HEK293T (cell line): ENCODE measurements at regions not wholly inside any gene's neighbourhood (a gene's known extent, or its start where the extent isn't known, plus 50 kb on each side); places are given as distances from the start of the nearest gene placed in this dataset.

ENCODE experiments used
- CTCF ChIA-PET: fragments of 350-600 bp; formaldehyde crosslinking; extraction: SDS; loops from one replicate; lab custom pipeline; 2021; ENCODE audit warnings: antibody characterized with exemption, inconsistent platforms; lab: Yijun Ruan, JAX
- POLR2A ChIA-PET: fragments of 350-600 bp; formaldehyde crosslinking; extraction: SDS; loops from one replicate; lab custom pipeline; 2020; ENCODE audit warnings: antibody characterized with exemption, inconsistent platforms; lab: Yijun Ruan, JAX
- DNase-seq: peaks from one replicate; pipeline ENCODE4 v3.0.0; 2012; ENCODE audit warnings: mixed read lengths; ENCODE audit errors: extremely low spot score
- ARNT ChIP-seq: fragments of 450-650 bp; IDR thresholded peaks from 2 replicates; pipeline ENCODE4 v1.6.1; 2017; ENCODE audit warnings: mild to moderate bottlenecking
- BHLHE40 ChIP-seq: fragments of 450-650 bp; IDR thresholded peaks from 2 replicates; pipeline ENCODE4 v1.6.1; 2016; ENCODE audit warnings: mild to moderate bottlenecking, moderate library complexity, borderline replicate concordance
- CTBP1 ChIP-seq: fragments of 450-650 bp; IDR thresholded peaks from 2 replicates; pipeline ENCODE4 v1.6.1; 2016; ENCODE audit warnings: borderline replicate concordance
- ELF4 ChIP-seq: fragments of 450-650 bp; IDR thresholded peaks from 2 replicates; pipeline ENCODE4 v1.6.1; 2017; ENCODE audit warnings: antibody characterized with exemption
- FOXA1 ChIP-seq: fragments of 450-650 bp; IDR thresholded peaks from 2 replicates; pipeline ENCODE4 v1.6.1; 2016; ENCODE audit warnings: mild to moderate bottlenecking
- FOXK2 ChIP-seq: fragments of 450-650 bp; IDR thresholded peaks from 2 replicates; pipeline ENCODE4 v1.6.1; 2016; ENCODE audit warnings: mild to moderate bottlenecking
- FOXM1 ChIP-seq: fragments of 450-650 bp; IDR thresholded peaks from 2 replicates; pipeline ENCODE4 v1.6.1; 2017; ENCODE audit warnings: mild to moderate bottlenecking, borderline replicate concordance
- HDGF ChIP-seq: fragments of 450-650 bp; IDR thresholded peaks from 2 replicates; pipeline ENCODE4 v1.6.1; 2017; ENCODE audit warnings: antibody characterized with exemption, borderline replicate concordance
- L3MBTL2 ChIP-seq: fragments of 450-650 bp; conservative IDR thresholded peaks from 2 replicates; pipeline ENCODE4 v1.6.1; 2016; ENCODE audit warnings: mild to moderate bottlenecking
- LEF1 ChIP-seq: fragments of 450-650 bp; IDR thresholded peaks from 2 replicates; pipeline ENCODE4 v1.6.1; 2017; ENCODE audit warnings: mild to moderate bottlenecking, borderline replicate concordance
- NFRKB ChIP-seq: fragments of 450-650 bp; IDR thresholded peaks from 2 replicates; pipeline ENCODE4 v1.6.1; 2016; ENCODE audit warnings: mild to moderate bottlenecking, moderate library complexity
- PKNOX1 ChIP-seq: fragments of 450-650 bp; IDR thresholded peaks from 2 replicates; pipeline ENCODE4 v1.6.1; 2016
- SP1 ChIP-seq: fragments of 450-650 bp; IDR thresholded peaks from 2 replicates; pipeline ENCODE4 v1.6.1; 2017
- SUZ12 ChIP-seq: fragments of 450-650 bp; IDR thresholded peaks from 2 replicates; pipeline ENCODE4 v1.6.1; 2016; ENCODE audit warnings: mild to moderate bottlenecking
- TARDBP ChIP-seq: fragments of 450-650 bp; IDR thresholded peaks from 2 replicates; pipeline ENCODE4 v1.6.1; 2016
- ZNF384 ChIP-seq: fragments of 450-650 bp; IDR thresholded peaks from 2 replicates; pipeline ENCODE4 v1.6.1; 2016

DNA sequence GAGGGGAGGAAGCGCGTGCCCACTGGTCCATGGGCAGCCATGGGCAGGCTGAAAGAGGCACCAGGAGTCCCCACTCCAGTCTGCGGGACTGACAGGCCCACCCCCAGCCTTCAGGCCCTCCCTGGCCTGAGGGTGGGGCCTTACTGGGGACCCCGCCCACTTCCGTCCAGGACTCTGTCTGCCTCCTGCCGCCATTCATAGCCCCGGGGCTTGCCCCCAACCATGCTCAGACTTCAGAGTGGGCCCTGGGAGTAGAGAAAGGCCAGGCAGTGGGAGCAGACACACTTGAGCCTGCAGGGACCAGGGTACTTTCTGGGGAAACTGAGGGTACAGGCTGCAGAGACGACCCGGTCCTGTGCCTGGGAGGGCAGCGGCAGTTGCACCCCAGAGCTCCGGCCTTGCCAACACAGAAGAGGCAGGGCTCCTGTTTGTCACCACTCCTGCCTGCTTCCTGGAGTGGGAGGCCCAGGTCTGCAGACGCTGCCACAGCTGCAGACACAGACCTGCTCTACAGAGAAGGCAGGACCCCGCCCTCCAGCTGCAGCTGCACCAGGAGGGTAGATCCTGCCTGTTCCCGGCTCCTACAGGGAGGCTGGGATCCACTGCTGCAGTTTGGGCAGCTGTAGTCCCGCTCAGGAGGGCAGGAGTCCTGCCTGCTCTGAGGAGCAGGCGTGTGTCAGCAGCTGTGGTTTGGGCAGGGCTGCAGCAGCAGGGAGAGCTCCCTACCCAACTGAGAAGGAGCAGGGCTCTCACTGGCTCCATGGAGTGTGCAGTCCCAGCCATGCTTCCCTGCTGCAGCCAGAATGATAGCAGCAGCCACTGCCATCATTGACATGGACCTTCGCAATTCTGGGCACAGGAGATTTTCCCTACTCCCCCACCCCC lies 387.9 kb upstream of the ANO3 start:
- ChIA-PET CTCF (no interaction called here), POLR2A (no interaction called here)
- TF ChIP-seq PKNOX1 (no peak), FOXM1 (no peak), ZNF384 (no peak), FOXK2 (no peak), LEF1 (no peak), CTBP1 (no peak), BHLHE40 (no peak), TARDBP (no peak)
- no peak for DNase-seq

- TF ChIP-seq FOXK2: no peak
- TF ChIP-seq CTBP1: no peak
- TF ChIP-seq FOXM1: no peak
- no peak for TF ChIP-seq ARNT
- TF ChIP-seq TARDBP: no peak
- no peak for TF ChIP-seq LEF1
- no peak for TF ChIP-seq FOXA1
- no peak for TF ChIP-seq HDGF
- no peak for DNase-seq
- ChIA-PET POLR2A (no interaction called here), CTCF (no interaction called here)
These were observed 382.0 kb upstream of the ANO3 start for GRCh38 chr11:25949918-25950317.

DNA sequence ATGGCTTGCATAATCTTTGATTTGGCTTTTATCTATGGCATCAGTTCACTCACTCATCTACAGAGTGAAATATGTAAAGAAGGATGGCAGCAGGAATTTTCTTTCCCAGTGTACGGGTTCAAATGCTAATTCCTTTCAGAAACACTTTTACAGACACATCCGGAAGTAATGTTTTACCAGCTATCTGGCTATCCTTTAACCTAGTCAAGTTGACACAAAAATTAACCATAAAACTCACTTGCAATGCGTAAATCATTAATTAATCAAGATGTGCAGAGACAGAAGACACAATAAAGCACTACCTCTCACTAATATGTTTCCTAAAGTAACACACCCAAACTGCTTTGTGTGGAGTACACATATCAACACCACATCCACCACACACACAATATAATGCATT lies 378.9 kb upstream of the ANO3 start:
- TF ChIP-seq ARNT (no peak), TARDBP (no peak), FOXA1 (no peak), FOXM1 (no peak), PKNOX1 (no peak), ZNF384 (no peak), HDGF (no peak), L3MBTL2 (no peak), BHLHE40 (no peak), ELF4 (no peak), CTBP1 (no peak), NFRKB (no peak), SUZ12 (no peak), FOXK2 (no peak), SP1 (no peak), LEF1 (no peak)
- DNase-seq: no peak
- CTCF ChIA-PET: no interaction called here
- POLR2A ChIA-PET: no interaction called here

DNA sequence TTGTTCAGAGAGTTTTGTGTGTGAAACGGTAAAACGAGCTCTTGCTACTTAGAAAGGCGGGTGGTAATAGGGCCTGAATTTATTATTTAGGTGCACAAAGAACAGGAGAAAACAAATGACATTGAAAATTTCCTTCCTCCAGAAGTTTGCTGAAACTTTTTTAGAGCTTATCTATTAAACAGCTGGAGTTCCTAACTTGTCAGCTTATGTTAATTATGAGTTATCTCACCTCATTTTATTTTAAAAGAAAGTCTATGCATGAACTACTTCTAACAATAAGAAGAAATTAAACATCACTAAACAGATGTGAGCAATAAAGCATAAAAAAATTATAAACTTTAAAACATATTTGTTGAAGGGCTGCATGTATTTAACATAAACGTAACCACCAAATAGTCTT lies 373.9 kb upstream of the ANO3 start:
- CTCF ChIA-PET: no interaction called here
- no peak for TF ChIP-seq PKNOX1
- no peak for TF ChIP-seq SUZ12
- no peak for TF ChIP-seq CTBP1
- TF ChIP-seq SP1: no peak
- no peak for TF ChIP-seq BHLHE40
- no peak for TF ChIP-seq L3MBTL2
- no peak for TF ChIP-seq NFRKB
- no peak for TF ChIP-seq ELF4
- TF ChIP-seq LEF1: no peak
- no peak for TF ChIP-seq ARNT
- TF ChIP-seq FOXK2: no peak
- TF ChIP-seq FOXM1: no peak
- TF ChIP-seq FOXA1: no peak
- TF ChIP-seq HDGF: no peak
- TF ChIP-seq ZNF384: no peak
- no peak for TF ChIP-seq TARDBP
- no peak for DNase-seq
- POLR2A ChIA-PET: no interaction called here

- TF ChIP-seq HDGF (no peak), CTBP1 (no peak), ELF4 (no peak), ZNF384 (no peak), FOXK2 (no peak), FOXA1 (no peak), PKNOX1 (no peak), TARDBP (no peak), ARNT (no peak), LEF1 (no peak), SP1 (no peak), NFRKB (no peak)
- DNase-seq: no peak
- ChIA-PET CTCF (no interaction called here), POLR2A (no interaction called here)
These were observed 370.4 kb upstream of the ANO3 start for GRCh38 chr11:25961539-25961938.
